MM.1S (cell line): ENCODE measurements at regions not wholly inside any gene's neighbourhood (a gene's known extent, or its start where the extent isn't known, plus 50 kb on each side); places are given as distances from the start of the nearest gene placed in this dataset.

Experiments
- DNase-seq: peaks from one replicate; pipeline ENCODE4 v3.0.0-alpha.2; 2015
- H2AFZ ChIP-seq: fragments of 300-600 bp; sonication (generic); 2 replicates; pipeline ENCODE4 v1.6.0; 2016; ENCODE audit warnings: antibody characterized with exemption, low read length
- H3F3A ChIP-seq: fragments of 300-600 bp; sonication (generic); 2 replicates; pipeline ENCODE4 v1.6.1; 2016; ENCODE audit warnings: mild to moderate bottlenecking, antibody characterized with exemption, low read length, moderate library complexity, mixed read lengths; ENCODE audit not compliant: insufficient read depth
- H3K27ac ChIP-seq: fragments of 300-600 bp; sonication (generic); 2 replicates; pipeline ENCODE4 v1.5.1; 2016; ENCODE audit warnings: mild to moderate bottlenecking, low read length
- H3K27me3 ChIP-seq: fragments of 300-600 bp; sonication (generic); replicated peaks from 2 replicates; pipeline ENCODE4 v1.6.0; 2016; ENCODE audit warnings: low read length; ENCODE audit not compliant: insufficient read depth
- H3K36me3 ChIP-seq: fragments of 300-600 bp; sonication (generic); replicated peaks from 2 replicates; pipeline ENCODE4 v1.6.1; 2016; ENCODE audit warnings: mild to moderate bottlenecking, low read length, mixed read lengths; ENCODE audit not compliant: insufficient read depth
- H3K4me1 ChIP-seq: fragments of 300-600 bp; sonication (generic); 2 replicates; pipeline ENCODE4 v1.6.1; 2016; ENCODE audit warnings: low read length, mixed read lengths
- H3K4me2 ChIP-seq: fragments of 300-600 bp; sonication (generic); 2 replicates; pipeline ENCODE4 v1.6.0; 2016; ENCODE audit warnings: low read depth, low read length
- H3K4me3 ChIP-seq: fragments of 300-600 bp; sonication (generic); 2 replicates; pipeline ENCODE4 v1.5.1; 2016; ENCODE audit warnings: low read length, mixed read lengths
- H3K79me2 ChIP-seq: fragments of 300-600 bp; sonication (generic); 2 replicates; pipeline ENCODE4 v1.6.1; 2016; ENCODE audit warnings: mixed run types, low read length, mixed read lengths
- H3K9ac ChIP-seq: fragments of 300-600 bp; sonication (generic); 2 replicates; pipeline ENCODE4 v1.6.1; 2016; ENCODE audit warnings: low read length, mixed read lengths
- H3K9me2 ChIP-seq: fragments of 300-600 bp; sonication (generic); replicated peaks from 2 replicates; pipeline ENCODE4 v1.6.1; 2016; ENCODE audit warnings: mild to moderate bottlenecking, low read length, mixed read lengths; ENCODE audit not compliant: insufficient read depth
- H3K9me3 ChIP-seq: fragments of 300-600 bp; sonication (generic); replicated peaks from 2 replicates; pipeline ENCODE4 v1.6.1; 2016; ENCODE audit warnings: mild to moderate bottlenecking, low read length, mixed read lengths; ENCODE audit not compliant: insufficient read depth
- H4K20me1 ChIP-seq: fragments of 300-600 bp; sonication (generic); 2 replicates; pipeline ENCODE4 v1.6.1; 2016; ENCODE audit warnings: mild to moderate bottlenecking, low read length, moderate library complexity, mixed read lengths; ENCODE audit not compliant: insufficient read depth
- CTCF ChIP-seq: fragments of 300-600 bp; sonication (generic); IDR thresholded peaks from 2 replicates; pipeline ENCODE4 v1.5.1; 2016; ENCODE audit warnings: antibody characterized with exemption, low read length, mixed read lengths
- EZH2 ChIP-seq: fragments of 300-600 bp; sonication (generic); optimal IDR thresholded peaks from 2 replicates; pipeline ENCODE3; 2017; ENCODE audit warnings: low read depth, mild to moderate bottlenecking, antibody characterized with exemption, low read length, mixed read lengths
- EZH2phosphoT487 ChIP-seq: fragments of 300-600 bp; sonication (generic); IDR thresholded peaks from 2 replicates; pipeline ENCODE4 v1.6.1; 2018; ENCODE audit warnings: antibody characterized with exemption, low read length

DNA sequence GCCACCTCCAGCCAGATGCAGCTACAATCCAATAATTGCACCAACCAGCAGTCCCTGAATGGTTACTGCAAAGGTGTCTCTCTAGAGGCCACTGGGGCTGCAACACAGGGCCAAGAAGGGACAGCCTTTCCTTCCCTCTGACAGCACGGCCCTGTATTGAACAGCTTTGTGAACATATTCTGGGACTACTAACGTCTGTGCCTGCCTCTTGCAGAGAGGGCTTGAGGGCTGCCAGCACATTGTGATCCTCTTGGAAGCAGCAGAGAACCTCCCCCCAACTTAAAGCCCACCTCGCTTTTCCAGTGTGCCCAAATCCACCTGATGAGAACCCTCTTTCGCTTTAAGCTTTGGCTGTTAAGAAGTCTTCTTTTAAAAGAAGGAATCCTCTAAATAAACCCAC is 415.9 kb downstream of the RPS24 start:
- Histone ChIP-seq H2AFZ (no peak overlapping the region), H3K4me3 (no peak overlapping the region), H4K20me1 (no peaks in the 10 kb centered on the region), H3K9ac (no peak overlapping the region), H3F3A (no peaks in the 10 kb centered on the region), H3K79me2 (no peaks in the 10 kb centered on the region), H3K4me2 (no peak overlapping the region), H3K27ac (no peak overlapping the region), H3K9me2 (no peaks in the 10 kb centered on the region), H3K4me1 (no peaks in the 10 kb centered on the region), H3K9me3 (no peaks in the 10 kb centered on the region), H3K27me3 (no peaks in the 10 kb centered on the region), H3K36me3 (no peaks in the 10 kb centered on the region)
- no peak for DNase-seq
- TF ChIP-seq EZH2phosphoT487 (no peak), EZH2 (no peak), CTCF (no peak)

DNA sequence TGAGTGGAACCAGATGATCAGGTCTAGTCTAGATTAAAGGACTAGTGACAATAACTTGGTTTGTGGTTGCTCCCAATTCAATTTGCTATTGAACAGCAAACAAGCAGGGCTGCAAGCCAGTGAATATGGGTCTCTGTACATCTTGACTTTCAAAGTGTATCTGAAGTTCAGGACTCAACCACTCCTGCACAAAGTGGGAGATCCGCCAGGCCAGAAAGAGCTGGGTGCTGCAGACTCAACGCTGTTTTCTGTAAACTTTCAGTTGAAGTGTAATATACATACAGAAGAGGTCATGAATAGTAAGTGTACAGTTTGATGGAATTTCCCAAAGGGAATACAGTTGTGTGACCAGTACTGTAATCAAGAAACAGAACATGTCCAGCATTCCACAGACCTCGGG is 416.6 kb downstream of the RPS24 start:
- H3K79me2 ChIP-seq = no peaks in the 10 kb centered on the region
- no peaks in the 10 kb centered on the region for H3K9me3 ChIP-seq
- no peak overlapping the region for H2AFZ ChIP-seq
- H4K20me1 ChIP-seq = no peaks in the 10 kb centered on the region
- DNase-seq = no peak
- H3K9me2 ChIP-seq = no peaks in the 10 kb centered on the region
- no peak overlapping the region for H3K4me2 ChIP-seq
- no peak overlapping the region for H3K9ac ChIP-seq
- no peaks in the 10 kb centered on the region for H3F3A ChIP-seq
- H3K4me3 ChIP-seq = no peak overlapping the region
- H3K36me3 ChIP-seq = no peaks in the 10 kb centered on the region
- no peak for TF ChIP-seq EZH2phosphoT487
- TF ChIP-seq CTCF = no peak
- no peak for TF ChIP-seq EZH2
- no peaks in the 10 kb centered on the region for H3K4me1 ChIP-seq
- H3K27me3 ChIP-seq = no peaks in the 10 kb centered on the region
- no peak overlapping the region for H3K27ac ChIP-seq

DNA sequence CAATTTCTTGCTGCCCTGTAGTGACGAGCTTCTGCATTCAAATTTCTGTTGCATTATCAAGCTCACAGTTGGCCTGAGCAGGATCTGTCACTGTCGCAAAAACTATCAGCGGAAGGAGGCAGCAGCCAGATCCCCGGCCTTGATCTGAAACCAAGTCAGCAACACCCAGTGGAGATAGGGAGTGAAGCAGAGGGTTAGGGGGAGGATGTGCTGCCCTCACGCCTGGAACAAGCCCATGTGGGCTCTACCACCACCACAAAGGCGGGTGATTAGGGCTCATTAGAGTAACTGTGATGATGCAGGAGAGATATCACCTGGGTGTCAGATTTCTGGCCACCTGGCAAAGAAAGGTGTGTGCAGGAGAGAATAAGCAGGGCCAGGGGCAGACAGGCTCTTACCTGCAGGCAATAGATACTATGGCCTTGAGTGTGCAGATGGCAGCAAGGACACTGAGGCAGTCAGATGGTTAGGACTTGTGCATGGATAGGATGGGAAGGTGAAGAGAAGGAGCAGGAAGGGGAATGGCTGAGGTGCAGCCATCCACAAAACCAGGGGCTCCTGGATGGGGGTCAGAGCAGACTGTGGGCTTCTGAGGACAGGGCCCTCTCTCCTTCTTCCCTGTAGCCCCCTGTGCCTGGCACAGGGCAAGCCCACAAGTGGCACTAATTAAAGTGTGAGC is 417.3 kb downstream of the RPS24 start:
- H3F3A ChIP-seq = no peaks in the 10 kb centered on the region
- H3K9ac ChIP-seq = no peak overlapping the region
- H3K4me2 ChIP-seq = no peak overlapping the region
- no peaks in the 10 kb centered on the region for H3K9me3 ChIP-seq
- no peaks in the 10 kb centered on the region for H3K4me1 ChIP-seq
- no peak overlapping the region for H2AFZ ChIP-seq
- no peaks in the 10 kb centered on the region for H3K27me3 ChIP-seq
- no peak overlapping the region for H3K4me3 ChIP-seq
- DNase-seq = no peak
- TF ChIP-seq EZH2phosphoT487 (no peak), EZH2 (no peak), CTCF (no peak)
- no peaks in the 10 kb centered on the region for H3K9me2 ChIP-seq
- H4K20me1 ChIP-seq = no peaks in the 10 kb centered on the region
- H3K27ac ChIP-seq = no peak overlapping the region
- H3K79me2 ChIP-seq = no peaks in the 10 kb centered on the region
- no peaks in the 10 kb centered on the region for H3K36me3 ChIP-seq
